ENCODE measurements at regions not wholly inside any gene's neighbourhood (a gene's known extent, or its start where the extent isn't known, plus 50 kb on each side); places are given as distances from the start of the nearest gene placed in this dataset.

DNA sequence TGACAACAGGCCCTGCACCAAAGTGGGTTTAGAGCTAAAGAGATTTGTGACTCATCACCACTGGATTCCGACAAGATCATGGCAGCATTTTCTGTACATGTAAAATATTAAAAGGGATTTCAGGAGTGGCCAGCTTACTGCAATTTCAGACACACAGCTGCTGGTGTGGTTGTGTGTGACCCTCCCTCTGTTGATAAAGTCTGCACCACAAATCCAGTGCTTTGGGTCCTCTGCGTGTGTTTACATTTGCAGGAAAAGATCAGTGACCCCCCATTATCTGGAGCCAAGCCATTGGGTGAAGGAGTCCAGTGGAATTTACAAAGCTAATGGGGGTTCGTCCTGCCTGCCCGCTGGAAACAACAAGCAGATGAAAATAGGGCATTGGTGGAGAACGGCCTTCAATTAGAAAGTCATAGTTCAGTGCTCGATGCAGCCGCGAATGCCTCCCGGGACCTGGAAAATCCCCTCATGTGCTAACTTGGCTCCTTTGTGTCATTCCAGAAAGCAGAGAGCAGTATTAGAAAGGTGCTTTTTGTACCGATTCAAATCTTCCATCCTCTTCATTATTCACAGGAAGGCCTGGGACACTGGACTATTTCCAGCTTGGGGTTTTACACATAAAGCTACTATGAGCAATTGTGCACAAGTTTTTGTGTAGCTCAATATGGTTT is 188.5 kb upstream of the TMEM132C start:
- Histone ChIP-seq H3K27ac (ENCODE audit: low read depth, low read length, poor library complexity, severe bottlenecking) (no peak overlapping the region), H2AFZ (ENCODE audit: low read length) (no peak overlapping the region), H3K4me2 (ENCODE audit: low read length) (no peak overlapping the region), H3K36me3 (ENCODE audit: insufficient read depth, low read length) (no peaks in the 10 kb centered on the region), H3K79me2 (ENCODE audit: insufficient read depth, low read depth, low read length) (no peaks in the 10 kb centered on the region), H3K4me3 (ENCODE audit: low read depth, low read length, poor library complexity, severe bottlenecking) (no peak overlapping the region), H3K9me2 (ENCODE audit: insufficient read depth, low read length) (no peaks in the 10 kb centered on the region), H3K4me1 (ENCODE audit: insufficient read depth, low read length, poor library complexity, severe bottlenecking) (no peaks in the 10 kb centered on the region), H4K20me1 (ENCODE audit: insufficient read depth, low read length) (no peaks in the 10 kb centered on the region), H3K9me3 (ENCODE audit: low read length) (no peaks in the 10 kb centered on the region)
- TF ChIP-seq CTCF (conservative IDR thresholded peaks at IDR 0.05; ENCODE audit: low read length) (no peak), EZH2phosphoT487 (IDR thresholded peaks at IDR 0.05; ENCODE audit: borderline replicate concordance, low read depth, low read length) (no peak)
- POLR2A ChIA-PET: interaction anchor here (0.7 kb wide), 1 partner anchor 211 kb away, joined by 4 read pairs; no protein-coding TSS in a partner anchor
- intact Hi-C loops (cut with micrococcal nuclease; ENCODE audit: unreplicated experiment): no loop called here
- DNase-seq (ENCODE audit: low spot score): no peak
- CTCF ChIA-PET (ENCODE audit: unreplicated experiment): no interaction called here
- no TSS peak for BruUV-seq (replicated peaks)

GRCh38 chr12:128079446-128079845 is 187.5 kb upstream of the TMEM132C start:
- H3K4me1 ChIP-seq (ENCODE audit: insufficient read depth, low read length, poor library complexity, severe bottlenecking): no peaks in the 10 kb centered on the region
- BruUV-seq (replicated peaks): no TSS peak
- H3K79me2 ChIP-seq (ENCODE audit: insufficient read depth, low read depth, low read length): no peaks in the 10 kb centered on the region
- no peak overlapping the region for H3K4me3 ChIP-seq (ENCODE audit: low read depth, low read length, poor library complexity, severe bottlenecking)
- CTCF ChIA-PET (ENCODE audit: unreplicated experiment): no interaction called here
- DNase-seq (ENCODE audit: low spot score): no peak
- no peak overlapping the region for H3K27ac ChIP-seq (ENCODE audit: low read depth, low read length, poor library complexity, severe bottlenecking)
- no peaks in the 10 kb centered on the region for H3K9me3 ChIP-seq (ENCODE audit: low read length)
- POLR2A ChIA-PET: no interaction called here
- no peak for TF ChIP-seq EZH2phosphoT487 (IDR thresholded peaks at IDR 0.05; ENCODE audit: borderline replicate concordance, low read depth, low read length)
- no peak for TF ChIP-seq CTCF (conservative IDR thresholded peaks at IDR 0.05; ENCODE audit: low read length)
- no peaks in the 10 kb centered on the region for H3K9me2 ChIP-seq (ENCODE audit: insufficient read depth, low read length)
- no peak overlapping the region for H2AFZ ChIP-seq (ENCODE audit: low read length)
- no peaks in the 10 kb centered on the region for H3K36me3 ChIP-seq (ENCODE audit: insufficient read depth, low read length)
- no peaks in the 10 kb centered on the region for H4K20me1 ChIP-seq (ENCODE audit: insufficient read depth, low read length)
- intact Hi-C loops (cut with micrococcal nuclease; ENCODE audit: unreplicated experiment): no loop called here
- H3K4me2 ChIP-seq (ENCODE audit: low read length): no peak overlapping the region

DNA sequence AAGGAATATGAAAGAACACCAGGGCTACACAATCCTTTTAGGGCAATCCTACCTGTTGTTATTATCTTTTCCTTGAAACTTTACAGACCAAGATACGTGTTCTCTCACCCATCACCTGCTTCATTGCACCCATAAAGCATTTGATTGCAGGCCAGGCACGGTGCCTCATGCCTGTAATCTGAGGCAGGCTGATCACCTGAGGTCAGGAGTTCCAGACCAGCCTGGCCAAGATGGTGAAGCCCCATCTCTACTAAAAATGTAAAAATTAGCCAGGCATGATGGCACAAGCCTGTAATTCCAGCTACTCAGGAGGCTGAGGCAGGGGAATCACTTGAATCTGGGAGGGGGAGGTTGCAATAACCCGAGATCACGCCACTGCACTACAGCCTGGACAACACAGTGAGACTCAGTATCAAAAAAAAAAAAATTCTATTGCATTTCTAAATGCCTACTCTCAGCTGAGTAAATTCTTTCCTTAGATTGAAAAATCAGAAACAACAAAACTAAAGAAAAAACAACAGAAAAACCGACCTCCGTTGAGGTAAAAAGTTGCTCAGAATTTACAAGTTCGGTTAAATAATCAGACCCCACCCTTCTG is 183.7 kb upstream of the TMEM132C start:
- ChIA-PET CTCF (ENCODE audit: unreplicated experiment) (no interaction called here), POLR2A (no interaction called here)
- TF ChIP-seq EZH2phosphoT487 (IDR thresholded peaks at IDR 0.05; ENCODE audit: borderline replicate concordance, low read depth, low read length): no peak
- Histone ChIP-seq H3K79me2 (ENCODE audit: insufficient read depth, low read depth, low read length) (no peaks in the 10 kb centered on the region), H3K27ac (ENCODE audit: low read depth, low read length, poor library complexity, severe bottlenecking) (no peak overlapping the region), H3K36me3 (ENCODE audit: insufficient read depth, low read length) (no peaks in the 10 kb centered on the region), H2AFZ (ENCODE audit: low read length) (no peak overlapping the region), H3K4me2 (ENCODE audit: low read length) (no peak overlapping the region), H3K9me3 (ENCODE audit: low read length) (no peaks in the 10 kb centered on the region), H4K20me1 (ENCODE audit: insufficient read depth, low read length) (no peaks in the 10 kb centered on the region), H3K4me3 (ENCODE audit: low read depth, low read length, poor library complexity, severe bottlenecking) (no peak overlapping the region), H3K4me1 (ENCODE audit: insufficient read depth, low read length, poor library complexity, severe bottlenecking) (no peaks in the 10 kb centered on the region), H3K9me2 (ENCODE audit: insufficient read depth, low read length) (no peaks in the 10 kb centered on the region)
- intact Hi-C loops (cut with micrococcal nuclease; ENCODE audit: unreplicated experiment): no loop called here
- BruUV-seq (replicated peaks): no TSS peak
- DNase-seq (ENCODE audit: low spot score): no peak
